PC-3 (cell line): ENCODE measurements at regions not wholly inside any gene's neighbourhood (a gene's known extent, or its start where the extent isn't known, plus 50 kb on each side); places are given as distances from the start of the nearest gene placed in this dataset.
A peak's percentile ranks its signal among the peaks of the same experiment; 100 is the strongest.

Experiments used
- ATAC-seq: fragments of 200-7000 bp; cut with Tn5 transposase; 2 replicates; pipeline ENCODE4 v1.9.1; 2020; ENCODE audit warnings: mild to moderate bottlenecking, moderate library complexity
- BruUV-seq: library from RNA; stranded (reverse); fragments of 400-500 nt; replicated peaks from 2 replicates; lab custom pipeline; 2021; lab: Mats Ljungman, UMichigan
- CTCF ChIA-PET: fragments of 300-600 bp; sonication (Branson Sonifier 250); formaldehyde crosslinking; loops from one replicate; lab custom pipeline; 2022; ENCODE audit warnings: antibody characterized with exemption; lab: Charles Lee
- POLR2A ChIA-PET: fragments of 300-600 bp; sonication (Branson Sonifier 250); formaldehyde crosslinking; loops from one replicate; lab custom pipeline; 2022; ENCODE audit warnings: antibody characterized with exemption; ENCODE audit not compliant: unreplicated experiment; lab: Charles Lee
- DNase-seq: peaks from one replicate; pipeline ENCODE4 v3.0.0-alpha.2; 2015
- H2AFZ ChIP-seq: fragments of 300-600 bp; sonication (generic); 2 replicates; pipeline ENCODE4 v1.6.0; 2016; ENCODE audit warnings: antibody characterized with exemption, low read length
- H3F3A ChIP-seq: fragments of 300-600 bp; sonication (generic); one replicate; pipeline ENCODE4 v1.6.0; 2017; ENCODE audit warnings: antibody characterized with exemption, low read length, control low read depth, mild to moderate bottlenecking; ENCODE audit not compliant: unreplicated experiment
- H3K27ac ChIP-seq: fragments of 300-600 bp; sonication (generic); 2 replicates; pipeline ENCODE4 v1.5.1; 2016; ENCODE audit warnings: mild to moderate bottlenecking, low read length
- H3K27me3 ChIP-seq: fragments of 300-600 bp; sonication (generic); 2 replicates; pipeline ENCODE4 v1.6.1; 2016; ENCODE audit warnings: low read length, mixed read lengths
- H3K36me3 ChIP-seq: fragments of 300-600 bp; sonication (generic); 2 replicates; pipeline ENCODE4 v1.6.1; 2016; ENCODE audit warnings: low read depth, mixed run types, low read length, mixed read lengths
- H3K4me1 ChIP-seq: fragments of 300-600 bp; sonication (generic); 2 replicates; pipeline ENCODE4 v1.5.1; 2016; ENCODE audit warnings: low read length; ENCODE audit not compliant: insufficient read depth
- H3K4me2 ChIP-seq: fragments of 300-600 bp; sonication (generic); 2 replicates; pipeline ENCODE4 v1.6.0; 2016; ENCODE audit warnings: low read length
- H3K4me3 ChIP-seq: fragments of 300-600 bp; sonication (generic); 2 replicates; pipeline ENCODE4 v1.5.1; 2016; ENCODE audit warnings: mild to moderate bottlenecking, low read length, mixed read lengths
- H3K79me2 ChIP-seq: fragments of 300-600 bp; sonication (generic); 2 replicates; pipeline ENCODE4 v1.6.1; 2017; ENCODE audit warnings: low read length, mixed read lengths
- H3K9ac ChIP-seq: fragments of 300-600 bp; sonication (generic); 2 replicates; pipeline ENCODE4 v1.6.0; 2016; ENCODE audit warnings: mild to moderate bottlenecking, low read length
- H3K9me2 ChIP-seq: fragments of 300-600 bp; sonication (generic); replicated peaks from 2 replicates; pipeline ENCODE4 v1.6.1; 2016; ENCODE audit warnings: mixed run types, low read length, mixed read lengths
- H3K9me3 ChIP-seq: fragments of 300-600 bp; sonication (generic); 2 replicates; pipeline ENCODE4 v1.6.1; 2016; ENCODE audit warnings: low read length, mixed read lengths
- H4K20me1 ChIP-seq: fragments of 300-600 bp; sonication (generic); 2 replicates; pipeline ENCODE4 v1.6.1; 2016; ENCODE audit warnings: low read length, mixed read lengths
- EZH2 ChIP-seq: fragments of 300-600 bp; sonication (generic); IDR thresholded peaks from one replicate; pipeline ENCODE4 v1.6.1; 2017; ENCODE audit warnings: antibody characterized with exemption, mild to moderate bottlenecking, low read length; ENCODE audit not compliant: unreplicated experiment
- EZH2phosphoT487 ChIP-seq: fragments of 300-600 bp; sonication (generic); IDR thresholded peaks from 2 replicates; pipeline ENCODE4 v1.6.1; 2018; ENCODE audit warnings: mild to moderate bottlenecking, antibody characterized with exemption, low read length, borderline replicate concordance
- intact Hi-C: fragments of 100-400 bp; cut with micrococcal nuclease; formaldehyde crosslinking; loops from 2 replicates; pipeline ENCODE4 v1.9.0; 2023
- TF ChIP-seq, protein P1 (sequence below): fragments of 300-600 bp; sonication (generic); conservative IDR thresholded peaks from 2 replicates; pipeline ENCODE4 v1.5.1; 2017; ENCODE audit warnings: antibody characterized with exemption, low read depth, mild to moderate bottlenecking, low read length

DNA sequence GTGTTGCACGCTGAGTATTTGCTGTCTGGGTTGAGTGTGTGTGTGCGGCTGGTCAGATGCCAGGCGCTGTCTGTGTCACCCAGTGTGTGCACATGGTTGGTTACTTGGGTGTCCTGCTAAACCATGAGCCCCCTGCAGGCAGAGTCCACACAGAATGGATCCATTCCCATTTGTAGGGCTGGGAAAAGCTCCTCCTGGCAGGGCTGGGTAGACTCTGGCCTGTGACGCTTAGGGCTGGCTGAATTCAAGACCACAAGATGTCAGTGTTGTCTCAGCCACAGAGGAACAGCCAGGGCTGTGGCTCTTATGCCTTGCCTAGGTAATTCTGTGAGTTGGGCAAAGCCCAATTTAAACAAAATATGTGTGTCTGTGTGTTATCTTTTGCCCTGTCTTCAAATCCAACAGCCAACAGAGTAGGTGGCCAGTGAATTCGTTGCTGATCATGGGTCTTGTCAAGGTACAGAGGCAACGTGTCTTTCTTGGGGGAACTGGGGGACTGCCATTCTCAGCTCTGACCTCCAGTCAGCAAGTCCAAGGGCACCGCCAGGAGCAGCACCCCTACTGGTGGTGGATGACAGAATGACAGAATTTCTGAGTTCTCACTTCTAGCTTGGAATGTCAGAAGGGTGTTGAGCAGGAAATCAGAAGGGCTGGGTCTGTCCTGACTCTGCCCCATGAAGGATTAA is 285.1 kb downstream of the CCSER2 start:
- no TSS peak for BruUV-seq
- Histone ChIP-seq H3K27me3 (no peaks in the 10 kb centered on the region; the same call in 1 of the 2 replicates), H2AFZ (peak overlapping the region; percentile 64), H3K4me1 (peaks cover 6% of the 10 kb centered on the region; the same call in 1 of the 2 replicates), H3K9me2 (no peaks in the 10 kb centered on the region), H3K4me2 (peak overlapping the region; percentile 72), H3K36me3 (no peaks in the 10 kb centered on the region), H4K20me1 (no peaks in the 10 kb centered on the region), H3K27ac (no peak overlapping the region), H3K79me2 (no peaks in the 10 kb centered on the region), H3K9me3 (no peaks in the 10 kb centered on the region), H3K9ac (no peak overlapping the region), H3K4me3 (peak overlapping the region; percentile 38; the same call in 1 of the 2 replicates), H3F3A (no peaks in the 10 kb centered on the region)
- ATAC-seq: peak; percentile 99
- intact Hi-C loops: loop anchor here (1.0 to 5.0 kb wide), 5 partner anchors 19 to 1764 kb away; no protein-coding TSS in a partner anchor
- CTCF ChIA-PET: interaction anchor here (0.5 to 1.7 kb wide), 10 partner anchors 11 to 208 kb away, joined by 3 to 8 read pairs (median 4); no protein-coding TSS in a partner anchor
- POLR2A ChIA-PET: no interaction called here
- DNase-seq: peak; percentile 87
- TF ChIP-seq EZH2phosphoT487: no peak
- TF ChIP-seq, protein P1, sequence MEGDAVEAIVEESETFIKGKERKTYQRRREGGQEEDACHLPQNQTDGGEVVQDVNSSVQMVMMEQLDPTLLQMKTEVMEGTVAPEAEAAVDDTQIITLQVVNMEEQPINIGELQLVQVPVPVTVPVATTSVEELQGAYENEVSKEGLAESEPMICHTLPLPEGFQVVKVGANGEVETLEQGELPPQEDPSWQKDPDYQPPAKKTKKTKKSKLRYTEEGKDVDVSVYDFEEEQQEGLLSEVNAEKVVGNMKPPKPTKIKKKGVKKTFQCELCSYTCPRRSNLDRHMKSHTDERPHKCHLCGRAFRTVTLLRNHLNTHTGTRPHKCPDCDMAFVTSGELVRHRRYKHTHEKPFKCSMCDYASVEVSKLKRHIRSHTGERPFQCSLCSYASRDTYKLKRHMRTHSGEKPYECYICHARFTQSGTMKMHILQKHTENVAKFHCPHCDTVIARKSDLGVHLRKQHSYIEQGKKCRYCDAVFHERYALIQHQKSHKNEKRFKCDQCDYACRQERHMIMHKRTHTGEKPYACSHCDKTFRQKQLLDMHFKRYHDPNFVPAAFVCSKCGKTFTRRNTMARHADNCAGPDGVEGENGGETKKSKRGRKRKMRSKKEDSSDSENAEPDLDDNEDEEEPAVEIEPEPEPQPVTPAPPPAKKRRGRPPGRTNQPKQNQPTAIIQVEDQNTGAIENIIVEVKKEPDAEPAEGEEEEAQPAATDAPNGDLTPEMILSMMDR: peak; percentile 90

DNA sequence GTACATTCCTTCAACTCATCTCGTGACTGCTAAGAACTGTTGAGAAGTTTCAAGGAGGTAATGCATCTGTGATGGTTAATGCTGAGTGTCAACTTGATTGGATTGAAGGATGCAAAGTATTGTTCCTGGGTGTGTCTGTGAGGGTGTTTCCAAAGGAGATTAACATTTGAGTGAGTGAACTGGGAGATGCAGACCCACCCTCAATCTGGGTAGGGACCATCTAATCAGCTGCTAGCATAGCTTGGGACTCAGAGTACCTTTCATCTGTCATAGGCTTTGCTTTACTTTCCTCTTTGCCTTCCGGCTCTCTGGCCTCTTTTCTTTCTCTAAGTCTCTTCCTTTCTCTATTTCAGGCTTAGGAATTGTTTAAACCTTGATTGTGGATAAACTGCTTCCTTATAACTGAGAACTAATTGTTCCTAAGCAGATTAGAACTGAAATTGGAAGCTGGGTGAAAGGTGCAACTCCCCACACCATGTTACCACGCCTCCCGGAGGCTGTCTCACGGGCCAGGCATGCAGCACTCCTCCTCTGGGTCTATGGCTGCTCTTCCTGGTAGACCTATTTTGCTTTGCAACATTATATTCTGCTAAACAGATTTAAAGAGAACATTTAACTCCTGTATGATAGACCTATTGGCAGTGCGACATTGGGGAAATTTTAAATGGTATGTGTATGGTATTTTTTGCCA is 298.2 kb downstream of the CCSER2 start:
- DNase-seq (no peak), ATAC-seq (no peak)
- H3F3A ChIP-seq: no peaks in the 10 kb centered on the region
- TF ChIP-seq EZH2 (no peak), EZH2phosphoT487 (no peak)
- TF ChIP-seq, protein P1: no peak
- H2AFZ ChIP-seq: no peak overlapping the region
- CTCF ChIA-PET: no interaction called here
- no peaks in the 10 kb centered on the region for H3K36me3 ChIP-seq
- no peaks in the 10 kb centered on the region for H3K79me2 ChIP-seq
- no peaks in the 10 kb centered on the region for H4K20me1 ChIP-seq
- BruUV-seq: no TSS peak
- no peak overlapping the region for H3K4me3 ChIP-seq
- H3K9me3 ChIP-seq: no peaks in the 10 kb centered on the region
- intact Hi-C loops: no loop called here
- H3K4me2 ChIP-seq: no peak overlapping the region
- POLR2A ChIA-PET: no interaction called here
- H3K9me2 ChIP-seq: no peaks in the 10 kb centered on the region
- peaks cover 4% of the 10 kb centered on the region; the same call in 1 of the 2 replicates for H3K4me1 ChIP-seq
- H3K27me3 ChIP-seq: no peaks in the 10 kb centered on the region
- no peak overlapping the region for H3K9ac ChIP-seq
- H3K27ac ChIP-seq: no peak overlapping the region
